Mucosa of descending colon (tissue), 3 donors: ENCODE measurements at regions not wholly inside any gene's neighbourhood (a gene's known extent, or its start where the extent isn't known, plus 50 kb on each side); places are given as distances from the start of the nearest gene placed in this dataset.

ENCODE experiments used
- ATAC-seq: fragments of 200-7000 bp; cut with Tn5 transposase; one replicate; pipeline ENCODE4 v1.9.1; 2020; ENCODE audit warnings: mild to moderate bottlenecking, moderate library complexity
- DNase-seq, 3 donors: peaks; one replicate each; pipeline ENCODE4 v3.0.0-alpha.2; 2020
- H3K36me3 ChIP-seq: fragments of 200-600 bp; one replicate; pipeline ENCODE4 v1.8.0; 2021; ENCODE audit warnings: low read depth, mild to moderate bottlenecking
- H3K4me1 ChIP-seq: fragments of 200-600 bp; one replicate; pipeline ENCODE4 v1.8.0; 2021; ENCODE audit warnings: low read depth, mild to moderate bottlenecking
- H3K4me3 ChIP-seq: fragments of 200-600 bp; one replicate; pipeline ENCODE4 v1.8.0; 2021; ENCODE audit warnings: mild to moderate bottlenecking
- H3K9me3 ChIP-seq: fragments of 200-600 bp; one replicate; pipeline ENCODE4 v1.8.0; 2021; ENCODE audit warnings: mild to moderate bottlenecking
- CTCF ChIP-seq: fragments of 200-600 bp; IDR thresholded peaks from one replicate; pipeline ENCODE4 v1.8.0; 2022; ENCODE audit warnings: antibody characterized with exemption, mild to moderate bottlenecking
- intact Hi-C, 2 donors: fragments of 100-400 bp; cut with DNase I in 1 of 2; cut with micrococcal nuclease in 1 of 2; formaldehyde crosslinking; loops; one replicate each; pipeline versions ENCODE4 v1.11.0 to v1.11.1; 2022; cut with DNase I, micrococcal nuclease
- donor health status: DM: no; HTN: no; CAD: no; lungs with moderate emphysema.
- donor health status: DM: no; HTN: no; CAD: no.
- donor health status: DM: no; HTN: yes; CAD: no.

GRCh38 chr1:221469476-221469875, 272.4 kb downstream of the DUSP10 start:
- H3K4me1 ChIP-seq, result no peaks in the 10 kb centered on the region
- TF ChIP-seq CTCF, result no peak
- ATAC-seq (no peak), DNase-seq (no peak)
- H3K4me3 ChIP-seq, result no peak overlapping the region
- H3K9me3 ChIP-seq, result no peaks in the 10 kb centered on the region
- H3K36me3 ChIP-seq, result no peaks in the 10 kb centered on the region
- intact Hi-C loops, result no loop called here

GRCh38 chr1:221470000-221470698, 271.7 kb downstream of the DUSP10 start:
- ATAC-seq (no peak), DNase-seq (no peak)
- H3K9me3 ChIP-seq, result no peaks in the 10 kb centered on the region
- no peak for TF ChIP-seq CTCF
- no peak overlapping the region for H3K4me3 ChIP-seq
- intact Hi-C loops, result loop anchor here in 1 of 2 donors (10.0 kb wide), 1 partner anchor 695 kb away; no protein-coding TSS in a partner anchor
- no peaks in the 10 kb centered on the region for H3K36me3 ChIP-seq
- no peaks in the 10 kb centered on the region for H3K4me1 ChIP-seq

GRCh38 chr1:221473411-221473810, 268.5 kb downstream of the DUSP10 start:
- no peaks in the 10 kb centered on the region for H3K36me3 ChIP-seq
- DNase-seq (no peak), ATAC-seq (no peak)
- no peak overlapping the region for H3K4me3 ChIP-seq
- H3K4me1 ChIP-seq, result no peaks in the 10 kb centered on the region
- no peak for TF ChIP-seq CTCF
- intact Hi-C loops, result loop anchor here in 1 of 2 donors (10.0 kb wide), 1 partner anchor 691 kb away; no protein-coding TSS in a partner anchor
- no peaks in the 10 kb centered on the region for H3K9me3 ChIP-seq

GRCh38 chr1:221477252-221477651, 264.6 kb downstream of the DUSP10 start:
- intact Hi-C loops, result loop anchor here in 1 of 2 donors (10.0 kb wide), 1 partner anchor 688 kb away; no protein-coding TSS in a partner anchor
- ATAC-seq, result no peak
- TF ChIP-seq CTCF, result no peak

GRCh38 chr1:221478050-221478949, 263.6 kb downstream of the DUSP10 start:
- intact Hi-C loops, result loop anchor here in 1 of 2 donors (10.0 kb wide), 1 partner anchor 687 kb away; no protein-coding TSS in a partner anchor
- Histone ChIP-seq H3K4me1 (no peaks in the 10 kb centered on the region), H3K4me3 (no peak overlapping the region), H3K9me3 (no peaks in the 10 kb centered on the region), H3K36me3 (no peaks in the 10 kb centered on the region)
- no peak for TF ChIP-seq CTCF
- peak in 2 of 3 donors; percentile 22 to 36 for DNase-seq
- peak; percentile 61 for ATAC-seq

More at GRCh38 chr1:221477252-221477651, 264.6 kb downstream of the DUSP10 start:
- Histone ChIP-seq H3K4me3 (no peak overlapping the region), H3K36me3 (no peaks in the 10 kb centered on the region), H3K4me1 (no peaks in the 10 kb centered on the region), H3K9me3 (no peaks in the 10 kb centered on the region)
- no peak for DNase-seq
